ENCODE measurements at regions not wholly inside any gene's neighbourhood (a gene's known extent, or its start where the extent isn't known, plus 50 kb on each side); places are given as distances from the start of the nearest gene placed in this dataset.

- Histone ChIP-seq H3K27me3 (ENCODE audit: insufficient read depth, low read length) (no peaks in the 10 kb centered on the region), H3K4me3 (replicated peaks in 1 of 2; ENCODE audit: low read depth in 1 of 2, low read length in 2 of 2) (no peak overlapping the region), H2AFZ (ENCODE audit: low read depth, low read length, poor library complexity, severe bottlenecking) (no peak overlapping the region), H3K36me3 (ENCODE audit: control insufficient read depth in 1 of 2, insufficient read depth in 2 of 2, low read length in 2 of 2) (no peaks in the 10 kb centered on the region), H4K20me1 (ENCODE audit: insufficient read depth) (no peaks in the 10 kb centered on the region), H3K9me2 (ENCODE audit: insufficient read depth) (no peaks in the 10 kb centered on the region), H3K79me2 (ENCODE audit: insufficient read depth, low read length) (no peaks in the 10 kb centered on the region), H3K4me2 (ENCODE audit: low read length) (no peak overlapping the region), H3K9ac (ENCODE audit: low read length) (no peak overlapping the region), H3K9me3 (ENCODE audit: control insufficient read depth in 1 of 2, insufficient read depth in 1 of 2, low read depth in 1 of 2, low read length in 2 of 2) (peaks cover 3 to 16% of the 10 kb centered on the region in 2 experiments; a peak in 1 of 4 replicates), H3K4me1 (ENCODE audit: control insufficient read depth in 1 of 2, insufficient read depth in 2 of 2, low read length in 2 of 2) (no peaks in the 10 kb centered on the region; a peak in 1 of 4 replicates), H3K27ac (ENCODE audit: low read depth, low read length) (no peak overlapping the region)
- DNase-seq (ENCODE audit: low read depth, low spot score) (no peak), ATAC-seq (no peak)
- no TSS peak for BruUV-seq (replicated peaks)
- no peak for TF ChIP-seq RAD21 (IDR thresholded peaks at IDR 0.05; ENCODE audit: low read depth)
- TF ChIP-seq REST (IDR thresholded peaks at IDR 0.05; ENCODE audit: low read depth) = no peak
- no peak for TF ChIP-seq ZNF274 (IDR thresholded peaks at IDR 0.05; ENCODE audit: low read depth, low read length)
- TF ChIP-seq ZBTB33 (IDR thresholded peaks at IDR 0.05; ENCODE audit: extremely low read depth, insufficient replicate concordance, low read length) = no peak
- no peak for TF ChIP-seq JUND (IDR thresholded peaks at IDR 0.05)
- no peak for TF ChIP-seq POLR2AphosphoS5 (IDR thresholded peaks at IDR 0.05; ENCODE audit: low read depth, low read length)
- no peak for TF ChIP-seq SP1 (IDR thresholded peaks at IDR 0.05; ENCODE audit: low read depth)
- no peak for TF ChIP-seq SIN3A (IDR thresholded peaks at IDR 0.05; ENCODE audit: low read depth)
- no peak for TF ChIP-seq POLR2A (IDR thresholded peaks at IDR 0.05; ENCODE audit: borderline replicate concordance, extremely low read depth, insufficient read depth, insufficient read length)
- TF ChIP-seq ATF3 (IDR thresholded peaks at IDR 0.05) = no peak
- intact Hi-C loops (cut with micrococcal nuclease) = no loop called here
- ChIA-PET POLR2A (no interaction called here), RAD21 (ENCODE audit: low non-redundant PET in 1 of 2, low total read pairs in 2 of 2, uncharacterized antibody in 2 of 2, unreplicated experiment in 2 of 2) (no interaction called here), CTCF (interaction anchor here (1.4 kb wide), 1 partner anchor 14 kb away, joined by 3 read pairs; no protein-coding TSS in a partner anchor)
Observed at GRCh38 chr1:201773764-201774163, 55.2 kb upstream of the IPO9 start.
